Hepatocyte (in vitro differentiated cells): ENCODE measurements at regions not wholly inside any gene's neighbourhood (a gene's known extent, or its start where the extent isn't known, plus 50 kb on each side); places are given as distances from the start of the nearest gene placed in this dataset.
A peak's percentile ranks its signal among the peaks of the same experiment; 100 is the strongest.

Experiments
- DNase-seq: peaks from one replicate; pipeline ENCODE4 v3.0.0-alpha.2; 2016; ENCODE audit warnings: low spot score
- H2AFZ ChIP-seq: fragments of 200-600 bp; sonication (generic); 2 replicates; pipeline ENCODE4 v1.6.0; 2016; ENCODE audit warnings: antibody characterized with exemption, mild to moderate bottlenecking
- H3K27ac ChIP-seq: fragments of 200-600 bp; sonication (generic); 2 replicates; pipeline ENCODE4 v1.5.1; 2016; ENCODE audit warnings: mild to moderate bottlenecking
- H3K27me3 ChIP-seq: fragments of 200-600 bp; sonication (generic); 2 replicates; pipeline ENCODE4 v1.6.1; 2016
- H3K36me3 ChIP-seq: fragments of 200-600 bp; sonication (generic); replicated peaks from 2 replicates; pipeline ENCODE4 v1.5.1; 2016; ENCODE audit warnings: low read depth; ENCODE audit not compliant: insufficient read depth
- H3K4me1 ChIP-seq: fragments of 200-600 bp; sonication (generic); 2 replicates; pipeline ENCODE4 v1.5.1; 2016; ENCODE audit warnings: mild to moderate bottlenecking, moderate library complexity; ENCODE audit not compliant: insufficient read depth
- H3K4me2 ChIP-seq: fragments of 200-600 bp; sonication (generic); 2 replicates; pipeline ENCODE4 v1.6.0; 2016
- H3K4me3 ChIP-seq: fragments of 200-600 bp; sonication (generic); 2 replicates; pipeline ENCODE4 v1.5.1; 2016; ENCODE audit warnings: mild to moderate bottlenecking
- H3K79me2 ChIP-seq: fragments of 200-600 bp; sonication (generic); 2 replicates; pipeline ENCODE4 v1.6.0; 2017; ENCODE audit warnings: mild to moderate bottlenecking
- H3K9me2 ChIP-seq: fragments of 200-600 bp; sonication (generic); replicated peaks from 2 replicates; pipeline ENCODE4 v1.6.0; 2017; ENCODE audit warnings: mild to moderate bottlenecking; ENCODE audit not compliant: insufficient read depth
- H3K9me3 ChIP-seq: fragments of 200-600 bp; sonication (generic); 2 replicates; pipeline ENCODE4 v1.5.1; 2016; ENCODE audit warnings: low read depth, mild to moderate bottlenecking
- H4K20me1 ChIP-seq: fragments of 200-600 bp; sonication (generic); 2 replicates; pipeline ENCODE4 v1.6.0; 2016; ENCODE audit warnings: mild to moderate bottlenecking; ENCODE audit not compliant: insufficient read depth, poor library complexity, severe bottlenecking
- CTCF ChIP-seq: fragments of 200-600 bp; sonication (generic); IDR thresholded peaks from 2 replicates; pipeline ENCODE4 v1.5.1; 2016; ENCODE audit warnings: antibody characterized with exemption, mild to moderate bottlenecking; ENCODE audit not compliant: poor library complexity
- EZH2 ChIP-seq: fragments of 200-600 bp; sonication (generic); IDR thresholded peaks from 2 replicates; pipeline ENCODE4 v1.6.1; 2016; ENCODE audit warnings: antibody characterized with exemption, mild to moderate bottlenecking, borderline replicate concordance
- EZH2phosphoT487 ChIP-seq: fragments of 200-600 bp; sonication (generic); IDR thresholded peaks from one replicate; pipeline ENCODE4 v1.6.1; 2018; ENCODE audit warnings: antibody characterized with exemption, mild to moderate bottlenecking, low read depth, moderate library complexity; ENCODE audit not compliant: unreplicated experiment, severe bottlenecking
- WGBS: methylation state at CpG from one replicate; pipeline ENCODE4 v1.1.6; 2016; ENCODE audit warnings: low lambda C conversion rate; ENCODE audit errors: missing lambda C conversion rate; 5-methylcytosine and 5-hydroxymethylcytosine counted together

- WGBS = 37% methylated on average over 5 of the region's 5 CpGs
- H3K4me1 ChIP-seq = no peaks in the 10 kb centered on the region
- no peak overlapping the region for H3K4me2 ChIP-seq
- DNase-seq = peak; percentile 71
- H3K79me2 ChIP-seq = no peaks in the 10 kb centered on the region
- no peaks in the 10 kb centered on the region for H3K9me2 ChIP-seq
- H3K27ac ChIP-seq = no peak overlapping the region
- no peaks in the 10 kb centered on the region for H4K20me1 ChIP-seq
- H3K27me3 ChIP-seq = no peaks in the 10 kb centered on the region
- no peak overlapping the region for H3K4me3 ChIP-seq
- no peaks in the 10 kb centered on the region for H3K36me3 ChIP-seq
- no peaks in the 10 kb centered on the region for H3K9me3 ChIP-seq
- H2AFZ ChIP-seq = no peak overlapping the region
- TF ChIP-seq EZH2 = no peak
- peak; percentile 79 for TF ChIP-seq CTCF
Measured at GRCh38 chr4:65007841-65008439, 598.7 kb upstream of the TECRL start.

GRCh38 chr4:64975177-64975576 is 565.9 kb upstream of the TECRL start:
- H3K9me2 ChIP-seq = no peaks in the 10 kb centered on the region
- H3K4me1 ChIP-seq = no peaks in the 10 kb centered on the region
- no peaks in the 10 kb centered on the region for H3K36me3 ChIP-seq
- H3K4me2 ChIP-seq = no peak overlapping the region
- no peaks in the 10 kb centered on the region for H3K9me3 ChIP-seq
- no peaks in the 10 kb centered on the region for H4K20me1 ChIP-seq
- no peak overlapping the region for H3K4me3 ChIP-seq
- TF ChIP-seq CTCF (no peak), EZH2phosphoT487 (no peak), EZH2 (no peak)
- H3K27me3 ChIP-seq = no peaks in the 10 kb centered on the region
- no peak overlapping the region for H3K27ac ChIP-seq
- H2AFZ ChIP-seq = no peak overlapping the region
- no peaks in the 10 kb centered on the region for H3K79me2 ChIP-seq
- no peak for DNase-seq

GRCh38 chr4:64969081-64969480 is 559.8 kb upstream of the TECRL start:
- no peak overlapping the region for H2AFZ ChIP-seq
- no peaks in the 10 kb centered on the region for H4K20me1 ChIP-seq
- no peak for TF ChIP-seq EZH2phosphoT487
- TF ChIP-seq CTCF = no peak
- TF ChIP-seq EZH2 = no peak
- H3K79me2 ChIP-seq = no peaks in the 10 kb centered on the region
- DNase-seq = no peak
- 77% methylated on average over 3 of the region's 3 CpGs for WGBS
- no peaks in the 10 kb centered on the region for H3K36me3 ChIP-seq
- H3K9me2 ChIP-seq = no peaks in the 10 kb centered on the region
- no peak overlapping the region for H3K27ac ChIP-seq
- H3K9me3 ChIP-seq = no peaks in the 10 kb centered on the region
- H3K4me2 ChIP-seq = no peak overlapping the region
- H3K27me3 ChIP-seq = no peaks in the 10 kb centered on the region
- H3K4me1 ChIP-seq = no peaks in the 10 kb centered on the region
- H3K4me3 ChIP-seq = no peak overlapping the region

- no peak for TF ChIP-seq CTCF
- TF ChIP-seq EZH2 = no peak
- TF ChIP-seq EZH2phosphoT487 = no peak
- H4K20me1 ChIP-seq = no peaks in the 10 kb centered on the region
- H3K36me3 ChIP-seq = no peaks in the 10 kb centered on the region
- H3K4me1 ChIP-seq = no peaks in the 10 kb centered on the region
- H3K79me2 ChIP-seq = no peaks in the 10 kb centered on the region
- no peak for DNase-seq
- no peak overlapping the region for H3K4me3 ChIP-seq
- WGBS = 73% methylated on average over 2 of the region's 2 CpGs
- no peak overlapping the region for H2AFZ ChIP-seq
- H3K4me2 ChIP-seq = no peak overlapping the region
- H3K9me2 ChIP-seq = no peaks in the 10 kb centered on the region
- no peaks in the 10 kb centered on the region for H3K9me3 ChIP-seq
- no peak overlapping the region for H3K27ac ChIP-seq
- H3K27me3 ChIP-seq = no peaks in the 10 kb centered on the region
Measured at GRCh38 chr4:64967286-64967685, 558.0 kb upstream of the TECRL start.
